ENCODE measurements at regions not wholly inside any gene's neighbourhood (a gene's known extent, or its start where the extent isn't known, plus 50 kb on each side); places are given as distances from the start of the nearest gene placed in this dataset.

- TF ChIP-seq CTCF (IDR thresholded peaks at IDR 0.05) (no peak), EZH2 (IDR thresholded peaks at IDR 0.05) (no peak)
Measured at GRCh38 chr2:22734373-22735045, 650.5 kb upstream of the KLHL29 start.
